ENCODE measurements at regions not wholly inside any gene's neighbourhood (a gene's known extent, or its start where the extent isn't known, plus 50 kb on each side); places are given as distances from the start of the nearest gene placed in this dataset.
"Not testable (repeated sequence)": the region's sequence is repeated elsewhere in the genome, so short reads cannot be mapped to it uniquely, and the experiment has no call there.

DNA sequence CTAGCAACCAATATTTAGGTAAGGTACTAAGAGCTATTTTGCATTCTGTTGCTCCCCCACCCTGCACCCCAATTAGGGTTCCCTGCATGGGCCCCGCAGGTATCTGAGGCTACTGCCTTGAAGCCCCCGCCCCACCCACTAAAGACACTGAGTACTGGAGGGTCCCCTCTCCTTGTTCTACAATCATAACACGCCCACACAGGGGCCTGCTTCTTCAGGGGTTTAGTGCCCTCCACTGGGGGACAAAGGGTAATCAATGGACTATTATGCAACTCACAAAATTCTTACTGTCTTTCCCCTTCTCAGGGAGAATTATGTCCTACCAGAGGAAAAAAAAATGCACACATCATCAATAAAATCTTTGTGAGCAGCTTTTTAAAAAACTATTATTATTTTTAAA is 113.1 kb downstream of the ATP6V0E2 start:
- H3K4me3 ChIP-seq; DNase-seq (ENCODE audit: low spot score); H3K27ac ChIP-seq: not testable (repeated sequence)

DNA sequence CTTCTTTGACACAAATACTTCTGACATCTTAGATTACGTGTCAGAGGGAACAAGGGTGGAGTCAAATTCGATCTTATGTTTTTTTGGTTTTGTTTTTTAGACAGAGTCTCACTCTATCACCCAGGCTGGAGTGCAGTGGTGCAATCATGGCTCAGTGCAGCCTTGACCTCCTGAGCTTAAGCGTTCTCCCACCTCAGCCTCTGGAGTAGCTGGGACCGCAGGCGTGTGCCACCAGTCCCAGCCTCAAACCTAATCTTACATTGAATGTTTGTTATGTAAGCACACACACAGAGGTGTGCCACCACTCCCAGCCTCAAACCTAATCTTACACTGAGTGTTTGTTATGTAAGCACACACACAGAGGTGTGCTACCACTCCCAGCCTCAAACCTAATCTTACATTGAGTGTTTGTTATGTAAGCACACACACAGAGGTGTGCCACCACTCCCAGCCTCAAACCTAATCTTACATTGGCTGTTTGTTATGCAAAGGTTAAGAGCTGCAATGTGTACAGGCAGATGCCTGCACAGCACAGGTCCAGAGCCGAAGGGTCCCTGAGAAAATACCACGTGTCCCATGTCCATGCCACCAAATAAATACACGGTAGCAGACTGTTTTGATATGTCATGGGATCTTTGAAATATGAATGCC is 118.0 kb downstream of the ATP6V0E2 start:
- not testable (repeated sequence) for DNase-seq (ENCODE audit: low spot score); H3K4me3 ChIP-seq; H3K27ac ChIP-seq

GRCh38 chr7:149992366-149992765 is 118.6 kb downstream of the ATP6V0E2 start:
- DNase-seq (ENCODE audit: low spot score); H3K27ac ChIP-seq: not testable (repeated sequence)

DNA sequence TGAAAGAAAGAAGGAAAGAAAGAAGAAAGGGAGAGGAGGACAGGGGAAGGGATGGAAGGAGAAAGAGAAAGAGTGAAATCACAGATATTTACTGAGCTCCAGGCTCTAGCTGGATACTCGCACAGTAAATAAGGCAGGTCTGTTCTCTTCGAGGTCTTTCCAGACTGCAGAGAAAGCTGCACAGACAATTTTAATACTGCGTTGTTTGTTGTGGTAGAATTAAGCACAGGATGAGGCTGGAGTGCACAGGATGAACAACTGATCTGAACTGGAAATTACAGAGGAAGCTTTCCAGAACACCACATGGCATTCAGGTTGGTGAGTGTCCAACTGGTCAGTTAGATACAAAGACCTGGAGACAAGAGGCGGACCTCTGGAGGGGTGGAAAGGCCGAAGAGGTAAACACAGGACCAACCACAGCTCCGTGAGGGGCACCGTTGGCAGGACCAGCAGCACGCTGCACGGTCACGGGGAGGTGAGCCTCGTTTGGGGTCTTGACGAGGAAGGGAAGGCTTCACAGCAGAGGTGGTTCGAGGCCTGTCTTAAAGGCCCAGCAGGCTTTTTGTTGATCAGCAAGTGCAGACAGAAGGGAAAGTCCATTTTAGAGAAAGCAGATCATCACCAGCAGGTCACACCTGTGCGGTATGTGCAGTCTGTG is 121.7 kb downstream of the ATP6V0E2 start:
- not testable (repeated sequence) for H3K4me3 ChIP-seq; H3K27ac ChIP-seq; DNase-seq (ENCODE audit: low spot score)

More at GRCh38 chr7:149992366-149992765, 118.6 kb downstream of the ATP6V0E2 start:
- not testable (repeated sequence) for H3K4me3 ChIP-seq

DNA sequence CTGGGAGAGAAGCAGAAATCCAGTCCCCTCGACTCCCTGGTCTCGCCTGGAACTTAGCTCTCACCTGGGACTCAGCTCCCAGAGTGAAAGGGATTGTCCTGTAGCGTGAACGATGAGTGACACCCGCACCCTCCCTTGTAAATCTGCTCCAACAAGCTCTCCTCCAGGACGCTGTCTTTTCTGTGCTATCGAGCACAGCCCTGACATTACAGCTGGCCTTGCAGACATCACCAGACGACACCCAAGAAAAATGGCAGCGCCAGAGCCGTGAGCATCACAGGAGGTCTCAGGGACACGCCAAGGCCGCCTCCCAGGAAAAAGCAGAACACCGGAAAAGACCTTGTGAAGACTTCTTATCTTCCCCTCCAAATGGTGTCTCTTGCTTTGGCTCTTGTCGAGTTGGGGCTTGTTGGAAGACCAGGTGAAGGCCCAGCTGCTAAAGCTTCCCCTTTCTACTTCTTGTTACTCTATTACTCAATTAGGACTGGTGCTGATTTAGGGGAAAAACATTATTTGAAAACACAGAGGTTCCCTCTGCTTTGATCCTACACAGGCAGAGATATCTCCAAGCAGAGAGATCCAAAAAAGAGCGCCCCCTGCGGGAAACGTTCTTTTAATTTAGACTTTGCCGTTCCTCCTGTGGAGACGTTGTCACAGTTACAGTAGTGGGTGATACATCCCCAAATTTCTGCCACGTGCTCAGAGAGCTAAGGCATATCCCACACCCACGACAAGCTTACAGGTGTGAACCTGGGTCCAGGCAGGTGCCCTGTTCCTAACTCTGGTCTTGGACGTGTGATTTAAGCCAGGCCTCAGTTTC is 127.2 kb downstream of the ATP6V0E2 start:
- H3K27ac ChIP-seq; DNase-seq (ENCODE audit: low spot score); H3K4me3 ChIP-seq: not testable (repeated sequence)

DNA sequence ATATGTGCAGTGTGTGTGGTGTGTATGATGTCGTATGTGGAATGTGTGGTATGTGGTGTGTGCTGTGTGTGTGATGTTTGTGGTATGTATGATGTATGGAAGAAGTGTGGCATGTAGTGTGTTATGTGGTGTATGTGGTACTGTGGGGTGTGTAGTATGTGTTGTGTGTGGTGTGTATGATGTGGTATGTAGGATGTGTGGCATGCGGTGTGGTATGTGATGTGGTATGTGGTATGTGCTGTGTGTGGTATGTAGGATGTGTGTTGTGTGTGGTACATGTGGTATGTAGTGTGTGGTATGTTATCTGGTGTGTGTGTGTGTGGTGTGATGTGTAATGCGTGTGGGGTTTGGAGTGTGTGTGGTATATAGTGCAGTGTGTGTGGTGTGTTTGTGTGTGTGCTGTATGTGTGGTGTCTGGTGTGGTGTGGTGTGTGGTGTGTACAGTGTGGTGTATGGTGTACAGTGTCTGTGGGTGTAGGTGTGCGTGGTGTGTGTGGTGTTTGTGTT is 129.6 kb downstream of the ATP6V0E2 start:
- TF ChIP-seq, protein P1, sequence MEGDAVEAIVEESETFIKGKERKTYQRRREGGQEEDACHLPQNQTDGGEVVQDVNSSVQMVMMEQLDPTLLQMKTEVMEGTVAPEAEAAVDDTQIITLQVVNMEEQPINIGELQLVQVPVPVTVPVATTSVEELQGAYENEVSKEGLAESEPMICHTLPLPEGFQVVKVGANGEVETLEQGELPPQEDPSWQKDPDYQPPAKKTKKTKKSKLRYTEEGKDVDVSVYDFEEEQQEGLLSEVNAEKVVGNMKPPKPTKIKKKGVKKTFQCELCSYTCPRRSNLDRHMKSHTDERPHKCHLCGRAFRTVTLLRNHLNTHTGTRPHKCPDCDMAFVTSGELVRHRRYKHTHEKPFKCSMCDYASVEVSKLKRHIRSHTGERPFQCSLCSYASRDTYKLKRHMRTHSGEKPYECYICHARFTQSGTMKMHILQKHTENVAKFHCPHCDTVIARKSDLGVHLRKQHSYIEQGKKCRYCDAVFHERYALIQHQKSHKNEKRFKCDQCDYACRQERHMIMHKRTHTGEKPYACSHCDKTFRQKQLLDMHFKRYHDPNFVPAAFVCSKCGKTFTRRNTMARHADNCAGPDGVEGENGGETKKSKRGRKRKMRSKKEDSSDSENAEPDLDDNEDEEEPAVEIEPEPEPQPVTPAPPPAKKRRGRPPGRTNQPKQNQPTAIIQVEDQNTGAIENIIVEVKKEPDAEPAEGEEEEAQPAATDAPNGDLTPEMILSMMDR (IDR thresholded peaks at IDR 0.05) = no peak
- Histone ChIP-seq H3K4me3 (no peak overlapping the region), H3K27ac (no peak overlapping the region)
- DNase-seq (ENCODE audit: low spot score) = no peak

DNA sequence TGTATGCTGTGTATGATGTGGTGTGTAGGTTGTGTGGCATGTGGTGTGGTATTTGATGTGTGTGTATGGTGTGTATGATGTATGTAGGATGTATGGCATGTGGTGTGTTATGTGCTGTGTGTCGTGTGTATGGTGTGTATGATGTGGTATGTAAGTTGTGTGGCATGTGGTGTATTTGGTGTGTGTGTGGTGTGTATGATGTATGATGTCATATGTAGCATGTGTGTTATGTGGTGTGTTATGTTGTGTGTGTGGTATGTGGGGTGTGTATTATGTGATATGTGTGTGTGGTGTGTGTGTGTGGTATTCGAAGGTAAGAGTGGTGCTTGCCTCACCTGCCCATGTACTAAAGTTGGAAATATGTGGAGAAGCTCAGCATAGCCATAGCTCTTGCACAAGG is 130.2 kb downstream of the ATP6V0E2 start:
- H3K27ac ChIP-seq; DNase-seq (ENCODE audit: low spot score); H3K4me3 ChIP-seq: not testable (repeated sequence)

GRCh38 chr7:150004843-150005242 is 131.1 kb downstream of the ATP6V0E2 start:
- DNase-seq (ENCODE audit: low spot score); H3K27ac ChIP-seq; H3K4me3 ChIP-seq: not testable (repeated sequence)

DNA sequence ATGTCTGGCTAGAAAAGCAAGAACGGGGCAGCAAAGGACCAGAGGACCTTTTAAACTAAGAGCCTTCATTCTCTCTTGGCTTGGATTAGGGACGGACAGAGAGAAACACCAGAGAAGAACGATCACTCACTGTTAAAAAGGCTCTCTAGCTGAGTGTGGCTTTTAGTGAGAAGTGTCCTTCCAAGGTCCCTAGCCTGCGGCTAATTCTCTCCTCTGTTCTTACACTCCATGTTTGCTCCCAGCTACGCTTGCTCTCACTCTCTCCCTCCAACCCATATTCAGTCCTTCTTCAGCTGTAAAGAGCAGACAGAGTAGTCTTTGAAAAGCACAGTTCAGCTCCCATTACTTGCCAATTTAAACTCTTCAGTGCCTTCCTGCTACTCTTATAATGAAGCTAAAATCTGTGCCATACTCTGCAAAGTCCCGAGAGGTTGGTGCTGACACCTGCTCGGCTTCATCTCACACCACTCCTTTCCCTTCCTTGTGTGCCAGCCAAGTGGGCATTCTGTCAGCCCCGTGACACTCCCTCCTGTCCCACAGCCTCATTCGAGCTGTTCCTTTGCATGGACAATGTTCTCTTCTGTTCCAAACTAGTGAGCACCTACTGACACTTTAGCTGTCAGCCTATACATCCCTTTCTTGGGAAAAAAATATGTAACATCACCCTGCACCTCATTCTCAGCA is 136.0 kb downstream of the ATP6V0E2 start:
- not testable (repeated sequence) for H3K4me3 ChIP-seq; H3K27ac ChIP-seq; DNase-seq (ENCODE audit: low spot score)

DNA sequence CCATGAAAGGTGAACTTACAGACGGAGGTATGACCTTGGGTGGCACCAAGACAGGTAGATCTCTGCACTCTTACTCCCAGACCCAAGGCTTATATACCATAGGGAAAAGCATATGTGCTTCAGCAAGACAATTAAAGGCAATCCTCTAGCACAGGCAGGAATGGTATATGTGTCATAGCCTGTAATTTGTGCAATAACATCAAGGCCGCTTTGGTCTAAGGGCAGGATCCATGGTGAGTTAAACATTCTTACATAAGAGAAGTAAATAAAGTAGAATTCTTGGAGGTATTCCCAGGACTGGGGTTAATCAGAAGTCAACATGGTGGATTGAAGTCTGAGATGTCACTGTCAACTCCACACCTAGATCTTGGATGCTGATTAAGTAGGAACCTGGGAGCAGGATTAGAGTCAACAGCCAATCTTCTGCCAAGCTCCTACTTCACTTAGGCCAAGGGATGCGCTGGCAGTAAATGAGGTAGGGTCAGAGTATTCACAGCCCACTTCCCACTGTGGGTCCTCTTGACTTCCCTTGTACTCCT is 143.0 kb downstream of the ATP6V0E2 start:
- not testable (repeated sequence) for H3K4me3 ChIP-seq, H3K27ac ChIP-seq

GRCh38 chr7:150020210-150020609 is 146.4 kb downstream of the ATP6V0E2 start:
- H3K27ac ChIP-seq; DNase-seq (ENCODE audit: low spot score); H3K4me3 ChIP-seq: not testable (repeated sequence)

More for the DNA sequence above, 143.0 kb downstream of the ATP6V0E2 start:
- not testable (repeated sequence) for DNase-seq (ENCODE audit: low spot score)

DNA sequence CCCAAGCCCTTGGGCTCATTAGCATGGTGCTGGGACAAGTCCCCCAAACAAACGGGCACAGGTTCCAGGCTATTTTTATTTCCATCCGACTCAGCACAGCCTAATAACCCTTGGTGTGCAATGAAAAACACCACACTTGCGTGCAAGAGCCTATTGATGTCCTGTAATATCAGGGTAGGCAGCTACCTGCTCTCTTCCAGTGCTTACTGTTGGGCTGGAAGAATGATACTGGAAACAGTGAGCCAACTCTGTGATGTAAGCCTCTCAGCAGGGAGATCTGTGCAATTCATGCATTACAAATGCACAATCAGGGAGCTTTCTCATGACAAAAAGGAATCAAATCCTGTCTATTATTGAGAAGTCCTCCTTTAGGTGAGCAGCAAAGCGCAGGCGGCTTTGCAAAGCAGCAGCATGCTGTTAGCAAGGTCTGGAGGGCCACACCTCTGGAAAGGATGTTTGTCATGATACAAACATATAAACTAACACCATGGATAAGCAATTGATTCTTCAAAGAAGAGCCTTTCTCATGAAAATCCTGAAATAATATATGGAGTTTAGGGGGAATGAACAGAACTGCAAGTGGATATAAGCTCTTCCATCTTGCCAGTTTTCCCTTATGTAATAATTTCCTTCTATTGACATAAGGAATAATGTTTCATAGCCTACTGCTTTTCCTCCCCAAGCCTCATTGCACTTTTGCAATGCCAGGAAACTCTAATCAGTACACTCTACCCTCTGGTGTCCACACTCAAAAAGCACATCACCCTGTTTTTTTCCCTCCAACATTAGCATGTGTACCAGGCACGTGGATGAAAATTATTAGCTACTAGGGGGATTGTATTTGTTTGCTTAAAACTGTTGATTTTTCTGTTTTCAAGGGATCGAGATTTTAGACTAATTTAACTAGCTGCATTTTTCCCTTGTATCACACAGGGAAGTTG is 151.1 kb downstream of the ATP6V0E2 start:
- DNase-seq (ENCODE audit: low spot score); H3K4me3 ChIP-seq; H3K27ac ChIP-seq: not testable (repeated sequence)

GRCh38 chr7:150025802-150026201 is 152.0 kb downstream of the ATP6V0E2 start:
- H3K4me3 ChIP-seq, H3K27ac ChIP-seq: not testable (repeated sequence)

DNA sequence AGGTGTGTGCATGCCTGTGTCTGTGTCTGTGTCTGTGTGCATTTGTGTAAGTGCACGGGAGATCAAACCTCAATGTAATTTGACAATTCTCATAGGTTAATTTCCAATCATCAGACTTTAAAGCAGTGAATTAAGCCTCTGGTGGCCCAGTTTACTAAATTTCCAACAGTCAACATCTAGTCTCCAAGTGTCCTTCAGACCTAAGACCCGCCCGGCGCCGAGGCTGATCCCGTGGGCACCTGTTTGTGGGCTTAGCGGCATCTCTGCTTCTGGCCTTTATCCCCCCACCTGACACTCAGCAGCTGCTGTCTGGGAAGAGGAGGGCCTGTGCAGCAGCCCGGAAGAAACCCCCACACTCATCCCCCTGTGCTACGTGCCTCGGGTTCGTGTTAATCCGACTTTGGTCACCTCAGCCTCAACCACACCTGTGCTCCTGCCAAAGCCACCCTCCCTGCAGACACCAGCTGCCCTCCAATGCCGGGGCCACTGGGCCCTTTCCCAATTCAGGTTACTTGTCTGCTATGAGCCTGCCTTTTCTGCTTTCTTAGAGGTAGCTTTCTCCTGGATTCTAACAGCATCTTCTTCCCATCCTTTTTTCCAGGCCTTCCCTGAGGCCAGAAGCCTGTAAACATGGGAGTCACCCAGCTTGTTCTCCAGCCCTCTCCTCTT is 154.7 kb downstream of the ATP6V0E2 start:
- not testable (repeated sequence) for DNase-seq (ENCODE audit: low spot score); H3K27ac ChIP-seq; H3K4me3 ChIP-seq

More at GRCh38 chr7:150025802-150026201, 152.0 kb downstream of the ATP6V0E2 start:
- not testable (repeated sequence) for DNase-seq (ENCODE audit: low spot score)

- not testable (repeated sequence) for H3K27ac ChIP-seq; DNase-seq (ENCODE audit: low spot score); H3K4me3 ChIP-seq
Measured at GRCh38 chr7:150029013-150029389, 155.2 kb downstream of the ATP6V0E2 start.

DNA sequence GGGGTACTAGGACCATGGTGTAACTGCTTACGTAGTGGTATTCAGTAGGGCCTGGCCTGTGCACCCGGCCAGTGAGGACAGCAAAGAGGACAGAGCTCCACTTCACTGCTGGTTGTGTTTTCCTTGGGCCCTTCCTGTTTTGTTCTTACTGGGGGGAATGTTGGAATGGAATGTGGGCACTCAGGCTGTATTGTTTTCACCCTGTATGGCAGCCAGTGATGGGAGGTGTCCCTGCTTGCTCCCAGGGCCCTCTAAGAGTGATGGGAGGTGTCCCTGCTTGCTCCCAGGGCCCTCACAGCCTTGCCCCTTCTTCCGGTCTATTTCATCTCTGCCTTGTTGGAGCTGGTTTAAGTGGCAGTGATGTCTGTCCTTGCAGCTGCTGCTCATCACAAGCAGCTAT is 158.0 kb downstream of the ATP6V0E2 start:
- not testable (repeated sequence) for H3K4me3 ChIP-seq; DNase-seq (ENCODE audit: low spot score)

More for the DNA sequence above, 158.0 kb downstream of the ATP6V0E2 start:
- not testable (repeated sequence) for H3K27ac ChIP-seq

Measured in coronary artery (tissue), 2 donors.